Activated CD8-positive, alpha-beta memory T cell treated with anti-CD3 and anti-CD28 coated beads, Interleukin-2, amount 50 U/mL, for 4 hours (primary cell): ENCODE measurements at regions not wholly inside any gene's neighbourhood (a gene's known extent, or its start where the extent isn't known, plus 50 kb on each side); places are given as distances from the start of the nearest gene placed in this dataset.
"Not testable (repeated sequence)": the region's sequence is repeated elsewhere in the genome, so short reads cannot be mapped to it uniquely, and the experiment has no call there.

ENCODE experiments used
- DNase-seq: peaks from one replicate; pipeline ENCODE4 v3.0.0-alpha.2; 2020

DNA sequence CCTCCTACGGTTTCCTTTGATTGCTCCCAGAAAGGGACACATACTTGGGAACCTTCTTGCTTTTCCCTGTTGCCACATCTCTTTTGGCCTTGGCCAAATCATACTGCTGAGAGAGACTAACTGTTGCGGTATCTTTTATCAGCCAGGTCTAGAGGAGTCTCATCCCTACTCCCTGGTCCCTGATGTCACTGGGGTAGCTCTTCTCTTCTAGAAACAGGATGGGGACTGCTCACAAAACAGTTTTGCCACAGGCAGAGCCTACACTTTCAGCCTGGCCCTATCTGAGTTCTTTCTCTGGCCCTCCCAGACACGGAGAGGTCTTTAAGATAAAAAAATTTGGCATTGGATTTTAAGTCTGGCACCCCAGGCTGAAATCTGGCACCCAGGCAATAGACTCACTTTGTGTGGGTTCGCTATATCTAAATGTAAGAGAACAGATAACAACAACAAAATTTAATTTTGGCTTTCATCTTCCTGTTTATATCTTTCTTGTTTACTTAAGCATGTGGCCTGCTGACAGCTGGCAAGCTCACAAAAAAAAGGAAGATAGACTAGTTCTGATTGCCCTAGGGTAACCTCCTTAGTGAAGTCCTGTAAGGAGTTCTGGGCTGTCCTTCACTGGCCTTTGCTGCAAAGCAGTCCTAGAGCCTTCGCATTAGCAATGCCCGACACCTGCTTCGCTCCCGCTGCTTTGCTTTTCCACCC lies 228.3 kb upstream of the NPVF start:
- no peak for DNase-seq

DNA sequence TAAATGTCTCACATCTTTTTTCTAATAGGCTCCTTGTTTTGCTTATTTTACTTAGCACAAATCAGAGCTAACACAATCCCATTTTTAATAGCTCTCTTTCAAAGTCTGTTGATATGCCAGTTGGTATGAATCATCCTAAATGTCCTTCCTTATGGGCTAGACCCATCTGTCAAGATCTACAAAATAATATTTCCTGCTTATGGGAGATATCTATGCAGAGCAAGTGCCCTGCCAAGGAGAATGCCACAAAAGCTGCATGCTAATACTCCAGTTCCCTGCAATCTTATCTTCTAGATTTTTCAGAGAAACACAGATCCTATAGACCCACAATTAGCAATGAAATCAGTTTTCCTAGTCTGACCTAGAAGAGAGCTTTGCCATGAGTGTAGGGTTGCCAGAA lies 230.8 kb upstream of the NPVF start:
- DNase-seq, result no peak

DNA sequence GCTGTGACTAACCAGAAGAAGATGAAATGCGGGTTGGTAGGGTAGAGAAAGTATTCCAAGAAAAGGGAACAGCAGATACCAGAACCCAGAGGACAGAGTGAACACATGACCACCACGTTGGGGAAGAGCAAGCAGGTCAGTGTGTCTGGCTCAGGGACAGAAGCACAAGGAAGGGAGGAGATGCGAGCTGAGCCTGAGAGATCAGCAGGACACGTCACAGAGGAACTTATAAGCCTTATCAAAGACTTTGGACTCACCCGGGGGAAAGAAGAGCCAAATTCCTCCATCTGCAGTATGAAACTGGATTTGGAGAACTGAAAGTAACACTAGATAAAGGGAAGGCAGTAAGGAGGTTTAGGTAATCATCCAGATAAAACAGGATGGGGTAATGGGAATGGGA lies 232.1 kb upstream of the NPVF start:
- no peak for DNase-seq

DNA sequence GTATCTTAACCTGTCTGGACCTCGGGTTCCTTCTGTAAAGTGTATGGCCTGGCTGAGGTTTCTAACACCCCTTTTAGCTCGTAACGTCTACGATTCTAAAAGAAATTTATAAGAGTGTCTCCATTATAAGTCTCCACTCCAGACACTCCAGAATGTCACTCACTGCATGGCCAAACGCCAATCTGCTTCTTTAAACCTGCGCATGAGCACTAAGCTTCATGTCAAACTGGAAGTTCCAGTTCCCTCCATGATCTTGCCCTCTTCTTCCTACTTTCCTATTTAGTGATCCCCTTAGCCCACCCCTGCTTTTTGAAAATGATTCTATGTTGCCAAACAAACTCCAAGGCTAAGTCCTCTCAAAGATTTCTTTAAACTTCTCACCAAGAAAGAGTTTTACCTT lies 241.4 kb upstream of the NPVF start:
- no peak for DNase-seq

DNA sequence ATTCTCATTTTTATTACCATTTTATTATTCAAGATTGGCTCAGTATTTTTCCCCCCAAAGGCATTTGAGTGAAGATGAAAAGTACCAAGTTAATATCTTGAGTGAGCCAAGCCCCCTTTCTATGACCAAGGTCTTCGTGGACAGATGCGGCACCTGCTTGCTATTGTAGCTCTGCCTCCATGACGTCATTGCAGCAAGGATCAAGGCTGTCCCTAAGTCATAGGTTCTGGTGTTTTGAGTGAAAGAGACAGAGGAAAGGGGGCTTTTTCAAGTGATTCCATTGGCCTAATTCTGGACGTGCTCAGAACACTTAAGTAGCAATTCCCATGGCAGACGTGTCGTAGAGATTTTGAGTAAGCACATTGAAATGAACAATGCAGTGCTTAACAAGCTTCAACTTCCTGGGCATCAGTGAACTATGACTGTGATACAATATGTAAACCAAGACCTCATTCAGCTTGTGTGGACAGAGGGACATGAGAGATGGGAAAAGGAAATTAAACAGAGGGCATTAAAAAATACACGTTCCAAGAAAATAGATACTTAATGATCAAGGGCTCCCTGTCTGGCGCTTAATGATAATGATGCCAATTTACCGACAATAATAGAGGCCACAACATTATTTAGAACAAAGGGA lies 248.7 kb upstream of the NPVF start:
- DNase-seq, result no peak

DNA sequence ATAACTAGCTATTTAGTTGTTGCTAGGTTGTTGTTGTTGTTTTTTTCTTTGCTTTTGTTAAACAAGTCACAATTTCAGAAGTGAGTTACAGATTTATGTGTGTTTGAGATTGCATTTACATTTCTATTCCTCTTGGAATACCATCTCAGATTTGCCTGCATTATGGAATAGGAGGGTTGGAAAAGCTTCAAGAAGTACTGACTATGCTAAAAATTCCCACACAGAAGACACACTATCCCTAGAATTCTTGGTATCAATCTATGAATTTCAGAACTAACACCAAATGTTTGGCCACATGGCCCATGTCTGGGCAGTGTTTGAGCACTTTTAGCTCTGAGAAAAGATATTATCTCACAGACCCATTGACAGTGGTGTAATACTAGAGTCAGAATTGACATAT lies 249.9 kb upstream of the NPVF start:
- DNase-seq, result not testable (repeated sequence)

DNA sequence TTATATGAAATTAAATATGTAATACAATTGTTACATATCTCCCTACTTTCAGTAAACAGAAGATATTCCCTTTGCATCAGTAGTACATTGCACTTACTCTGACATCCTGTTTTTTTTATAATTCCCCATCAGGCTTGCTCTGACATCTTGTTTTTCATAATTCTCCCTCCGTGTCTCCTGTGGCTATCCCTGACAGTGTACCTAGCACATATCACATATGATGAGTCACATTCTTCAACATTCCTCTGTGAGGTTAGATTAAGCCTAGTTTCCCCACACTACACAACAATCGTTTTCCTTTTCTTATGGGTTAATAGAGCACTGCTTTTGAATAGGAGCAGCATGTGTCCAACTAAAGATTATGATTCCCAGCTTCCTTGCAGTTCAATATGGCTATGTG lies 250.6 kb upstream of the NPVF start:
- DNase-seq, result no peak

DNA sequence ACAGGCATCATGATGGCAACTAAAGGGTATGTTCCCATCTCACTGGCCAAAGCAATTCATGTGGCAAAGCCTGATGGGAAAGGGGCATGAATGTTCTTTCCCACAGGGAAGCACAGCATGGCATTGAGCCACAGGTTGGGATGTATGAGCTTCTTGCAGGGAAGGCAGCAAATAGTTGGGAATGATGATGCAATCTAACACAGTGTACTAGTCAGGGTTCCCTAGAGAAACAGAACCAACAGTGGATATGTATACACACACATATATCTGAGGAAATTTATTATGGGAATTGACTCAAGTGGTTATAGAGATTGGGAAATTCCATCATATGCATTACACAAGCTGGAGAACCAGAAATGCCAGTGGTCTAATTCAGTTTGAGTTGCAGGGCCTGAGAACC lies 253.6 kb upstream of the NPVF start:
- DNase-seq, result no peak

DNA sequence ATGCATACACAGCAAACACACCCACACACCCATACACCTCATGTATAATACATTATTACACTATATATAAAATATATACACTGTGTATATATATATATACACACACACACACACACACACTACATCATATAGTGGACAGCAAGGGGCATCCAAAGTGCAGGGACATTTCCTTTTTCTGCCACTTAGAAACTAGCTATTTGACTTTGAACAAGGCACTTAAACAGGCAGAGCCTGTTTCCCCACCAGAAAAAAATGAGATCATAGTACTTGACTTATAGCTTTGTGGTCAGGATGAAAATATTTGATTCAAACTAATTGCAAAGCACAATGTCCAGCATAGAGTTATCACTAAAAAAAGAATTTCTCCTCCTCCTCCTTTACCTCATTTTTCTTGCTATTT lies 254.3 kb upstream of the NPVF start:
- DNase-seq, result no peak

DNA sequence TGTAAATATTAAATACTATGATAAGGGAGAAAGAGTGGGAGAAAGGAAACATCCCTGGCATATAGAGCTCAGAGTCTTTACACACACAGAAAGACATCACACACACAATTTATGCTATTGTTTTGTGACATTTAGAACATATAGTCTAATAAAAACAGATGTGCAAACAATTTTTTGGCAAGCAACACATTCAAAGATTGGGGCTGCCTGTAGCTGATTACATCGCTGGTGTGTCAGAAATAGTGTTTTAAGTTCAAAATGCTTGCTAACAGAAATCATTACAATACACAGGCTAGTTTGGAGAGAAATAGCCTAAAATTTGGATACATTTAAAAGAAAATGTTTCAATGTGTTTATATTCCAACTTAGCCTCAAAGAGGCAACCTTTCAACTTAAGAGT lies 256.7 kb upstream of the NPVF start:
- no peak for DNase-seq

DNA sequence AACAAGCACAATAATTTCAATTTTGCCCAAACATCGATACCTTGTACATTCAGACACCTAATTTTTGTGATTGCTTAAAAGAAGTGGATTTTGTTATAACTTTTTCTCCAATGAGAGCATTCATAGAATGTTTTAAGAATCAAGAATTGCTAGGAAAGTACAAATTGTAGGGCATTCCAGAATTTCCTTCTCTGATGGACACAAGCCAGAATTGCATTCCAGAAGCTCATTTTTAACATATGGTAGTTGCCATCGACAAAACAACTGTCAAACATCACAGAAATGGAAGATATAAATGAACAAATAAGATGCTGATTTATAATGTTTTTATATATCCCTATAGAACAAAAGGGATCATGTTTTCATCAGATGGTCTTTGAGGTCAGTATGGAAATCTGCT lies 258.4 kb upstream of the NPVF start:
- DNase-seq, result no peak

DNA sequence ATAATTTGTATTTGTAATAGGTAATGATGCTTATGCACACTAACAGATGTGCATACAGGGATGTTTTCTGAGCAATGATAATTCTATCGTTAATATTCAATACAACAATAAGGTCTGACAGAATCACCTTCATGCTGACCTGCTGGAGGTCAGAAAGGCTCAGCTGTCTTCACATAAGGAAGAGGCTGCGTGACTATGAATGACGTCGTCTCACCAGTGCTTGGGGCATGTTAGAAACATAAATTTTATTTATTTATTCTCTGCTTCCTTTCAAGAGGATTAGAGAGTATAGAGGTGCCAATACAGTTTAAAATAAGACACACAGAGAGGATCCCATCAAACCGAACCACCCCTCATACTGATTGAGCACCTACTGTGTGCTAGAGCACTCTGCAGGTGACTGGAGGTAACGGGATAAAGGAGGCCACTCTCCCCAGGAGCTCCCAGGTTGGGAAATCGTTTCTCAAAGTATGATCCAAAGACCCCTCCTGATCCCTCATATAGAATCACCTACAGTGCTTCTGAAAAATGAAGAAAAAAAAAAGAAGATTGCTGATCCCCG lies 265.6 kb upstream of the NPVF start:
- DNase-seq, result no peak

DNA sequence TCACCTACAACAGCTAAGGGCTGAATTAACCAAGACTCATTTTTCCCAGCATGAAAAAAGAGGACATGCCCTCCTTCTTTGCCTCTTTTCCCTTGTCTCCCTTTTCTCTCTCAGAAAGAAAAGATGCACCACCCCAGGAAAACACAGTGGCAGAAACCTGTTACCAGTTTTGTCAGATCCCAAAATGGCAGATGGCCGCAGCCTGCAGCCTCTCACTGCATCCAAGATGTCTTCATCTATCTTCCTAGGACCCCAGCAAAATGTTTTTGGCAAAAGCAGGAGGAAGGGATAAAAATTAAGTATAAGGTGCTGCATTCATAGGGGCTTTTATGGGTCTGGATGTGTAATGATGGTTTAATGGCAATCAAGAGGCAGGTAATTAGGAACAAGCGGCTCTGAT lies 266.6 kb upstream of the NPVF start:
- DNase-seq, result no peak

DNA sequence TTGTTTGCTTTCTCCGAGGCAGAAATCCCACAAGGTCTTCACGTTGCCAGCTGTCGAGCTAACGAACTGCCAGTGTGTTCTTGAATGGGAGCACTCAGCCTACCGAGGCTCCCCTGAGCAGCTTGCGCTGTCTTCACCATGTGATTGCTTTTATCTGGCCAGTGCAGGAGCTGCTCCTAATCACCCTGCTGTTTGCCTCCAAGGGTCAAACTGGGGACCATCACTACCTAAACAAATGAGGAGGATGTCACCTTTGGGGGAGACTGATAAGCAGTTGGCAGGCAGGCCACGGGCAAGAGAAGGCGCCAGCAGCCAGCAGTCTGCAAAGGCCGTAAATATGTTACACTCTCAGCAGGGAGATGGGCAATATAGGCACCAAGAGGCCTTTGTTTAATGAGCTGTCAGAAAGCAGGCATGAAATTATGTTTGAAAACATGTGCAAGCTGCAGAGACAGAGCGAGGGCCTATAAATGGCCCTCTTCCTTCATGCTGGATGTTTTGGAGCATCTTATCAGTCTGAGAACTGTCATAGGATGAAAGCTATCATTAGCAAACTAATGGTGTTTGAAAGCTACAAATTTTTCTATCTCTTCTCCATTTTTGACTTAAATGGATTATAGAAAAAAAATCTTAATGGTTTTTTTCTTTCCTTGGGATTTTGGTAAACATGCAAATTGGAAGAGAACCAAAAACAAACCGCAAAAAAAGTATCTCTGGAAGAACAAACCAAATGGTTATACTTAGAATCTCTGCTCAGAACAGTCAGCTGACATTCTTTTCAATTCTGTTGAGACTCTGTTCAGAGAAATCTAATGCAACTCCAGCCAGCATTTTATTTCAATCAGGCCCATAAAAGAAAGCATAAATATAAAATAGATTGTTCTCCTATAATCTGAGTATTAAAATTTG lies 267.3 kb upstream of the NPVF start:
- DNase-seq, result no peak

DNA sequence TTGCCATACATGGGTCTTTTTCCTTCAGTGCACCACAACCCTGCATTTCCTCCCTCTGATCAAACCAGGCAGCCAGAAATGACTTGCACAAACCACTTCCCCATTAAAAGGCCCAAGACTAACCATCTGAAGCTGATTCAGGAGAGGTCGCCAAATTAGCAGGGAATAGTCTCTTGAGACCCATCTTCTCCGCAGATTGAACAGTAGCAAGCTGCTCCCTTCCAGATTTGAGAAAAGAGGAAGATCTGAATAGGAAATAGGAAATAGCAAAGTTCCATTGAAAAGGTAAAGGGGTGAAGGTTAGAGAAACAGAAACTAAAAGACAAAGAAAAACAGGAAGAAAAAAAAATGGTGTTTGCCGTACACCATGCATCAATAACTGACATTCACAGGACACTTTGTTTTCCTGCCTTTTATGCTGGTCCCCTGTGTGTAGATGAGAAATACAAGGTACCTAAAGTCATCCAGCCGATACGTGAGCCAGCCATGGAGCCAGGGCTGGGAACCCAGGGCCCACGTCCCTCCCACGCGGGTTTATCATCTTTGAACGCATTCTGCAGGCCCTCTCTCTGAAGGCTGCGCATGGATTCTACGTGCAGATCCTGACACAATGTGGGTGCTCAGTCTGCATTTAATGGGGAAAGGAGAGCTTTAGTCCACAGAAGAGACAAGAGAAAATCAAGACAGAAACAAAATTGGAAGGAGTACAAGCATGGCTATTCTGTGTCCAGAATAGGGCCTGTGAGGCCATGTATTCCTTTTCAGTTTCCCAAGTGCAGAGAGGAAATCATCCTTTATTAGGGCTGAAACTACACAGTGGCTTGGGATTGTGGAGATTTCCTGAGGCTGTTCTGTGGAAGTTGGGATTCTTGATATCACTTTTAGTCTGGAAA lies 268.4 kb upstream of the NPVF start:
- DNase-seq, result no peak

DNA sequence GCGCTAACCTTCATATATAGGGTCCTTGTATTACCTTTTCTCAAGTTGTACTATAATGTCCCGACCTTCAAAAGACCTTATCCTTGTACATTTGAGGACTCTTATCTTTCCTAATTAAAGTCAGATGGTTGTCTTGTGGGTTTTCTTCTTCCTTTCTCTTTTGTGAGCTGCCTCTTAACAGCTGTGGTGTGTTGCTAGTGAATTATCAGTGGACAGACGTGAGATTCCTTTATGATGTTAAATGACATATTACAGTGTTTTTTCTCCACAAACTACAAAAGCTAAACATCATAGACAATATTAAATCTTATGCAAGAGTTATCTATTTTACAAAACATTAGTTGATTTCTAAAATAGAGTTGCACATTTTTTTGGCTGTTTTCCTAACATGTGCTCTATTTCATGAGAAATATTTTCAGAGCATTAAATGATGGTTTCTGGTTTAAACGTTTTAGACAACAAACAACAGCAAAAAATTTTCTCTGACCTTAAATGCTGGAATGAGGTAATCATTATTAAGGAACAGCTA lies 272.2 kb upstream of the NPVF start:
- DNase-seq, result no peak

DNA sequence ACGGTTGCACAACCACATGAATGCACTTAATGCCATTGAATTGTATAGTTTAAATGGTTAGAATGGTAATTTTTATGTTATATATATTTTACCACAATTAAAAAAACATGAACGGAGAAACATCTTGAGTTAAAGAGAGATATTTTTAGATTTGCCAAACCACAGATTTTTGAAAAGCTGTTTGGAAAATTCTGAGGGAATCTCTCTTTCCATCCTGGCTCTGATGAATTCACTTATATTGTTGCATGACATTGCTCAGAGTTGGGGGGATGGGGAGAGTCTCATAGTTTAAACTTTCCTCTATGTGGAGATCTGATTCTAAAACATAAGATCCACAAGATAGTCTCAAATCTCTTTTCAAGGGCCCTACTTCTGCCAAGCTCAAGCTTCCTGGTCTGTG lies 275.0 kb upstream of the NPVF start:
- no peak for DNase-seq

DNA sequence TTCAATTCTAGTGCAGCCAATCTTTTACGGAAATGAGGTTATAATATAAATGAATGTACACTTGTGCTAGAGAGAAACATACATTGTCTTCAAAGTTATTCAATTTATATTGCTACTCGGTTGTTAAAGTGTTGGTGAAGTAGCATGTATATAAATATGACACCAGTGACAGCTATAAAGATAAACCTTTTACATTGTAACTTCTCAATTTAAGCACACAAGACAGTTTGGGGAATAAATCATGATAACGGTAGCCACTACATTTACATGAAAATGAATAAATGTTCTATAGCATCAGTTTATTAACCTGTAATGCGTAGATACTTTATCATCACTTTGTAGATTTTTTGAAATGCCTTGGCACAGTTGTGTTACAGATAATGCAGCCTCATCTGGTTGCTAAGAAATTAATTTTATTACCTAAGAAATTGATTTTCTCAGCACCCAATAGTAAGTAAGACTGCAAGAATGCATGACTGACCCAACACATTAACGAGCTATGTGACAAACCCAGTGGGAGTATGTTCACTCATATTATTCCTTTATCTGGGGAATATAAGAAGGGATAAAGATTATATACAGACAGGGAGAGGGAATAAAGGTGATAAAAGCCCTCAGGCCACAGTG lies 283.9 kb upstream of the NPVF start:
- no peak for DNase-seq

DNA sequence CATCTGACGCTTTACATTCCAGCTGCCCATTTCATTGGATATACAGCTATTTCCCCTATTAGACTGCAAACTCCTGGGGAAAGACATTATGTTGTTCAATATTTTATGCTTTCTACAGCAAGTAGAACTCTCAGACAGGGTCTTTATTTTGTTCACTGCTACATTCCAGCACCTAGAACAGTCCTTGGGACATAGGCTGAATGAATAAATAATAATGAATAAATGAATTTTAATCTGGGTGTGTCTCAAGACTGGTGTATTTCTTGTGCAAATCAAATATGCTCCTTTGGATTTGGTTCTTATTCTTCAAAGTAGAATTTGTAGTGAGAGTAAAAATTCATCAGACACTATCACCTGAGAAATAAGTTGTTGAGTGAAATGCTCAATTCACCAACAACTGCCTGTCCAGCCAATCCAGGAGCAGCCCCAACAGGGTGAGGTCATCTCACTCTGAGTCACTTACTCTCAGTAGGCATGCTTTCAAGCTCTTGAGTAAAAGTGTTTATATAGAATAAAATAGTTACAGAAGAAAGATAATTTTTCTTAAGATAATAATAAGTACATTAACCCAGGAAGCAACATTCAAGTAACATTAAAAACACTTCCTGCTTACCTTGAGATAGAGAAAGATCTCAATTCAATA lies 287.5 kb upstream of the NPVF start:
- DNase-seq, result no peak

DNA sequence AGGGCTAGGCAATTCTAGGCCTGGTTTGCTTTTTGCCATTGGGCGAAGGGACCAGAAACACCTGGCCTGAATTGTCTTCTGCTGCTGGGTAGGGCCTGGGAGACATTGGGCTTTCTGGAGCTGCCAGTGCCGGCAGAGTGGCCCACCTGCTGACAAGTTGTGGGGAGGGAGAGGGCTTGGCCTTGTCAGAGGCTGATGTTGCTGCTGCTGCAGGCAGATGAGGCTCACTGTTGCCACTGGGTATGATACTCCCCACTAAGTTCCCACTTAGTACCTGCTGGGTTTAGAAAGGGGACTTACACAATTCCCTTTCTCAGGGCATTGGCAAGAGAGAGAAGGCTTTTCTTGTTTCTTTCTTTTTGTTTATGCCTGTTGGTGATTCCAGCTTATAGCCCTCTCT lies 289.6 kb upstream of the NPVF start:
- DNase-seq, result no peak

DNA sequence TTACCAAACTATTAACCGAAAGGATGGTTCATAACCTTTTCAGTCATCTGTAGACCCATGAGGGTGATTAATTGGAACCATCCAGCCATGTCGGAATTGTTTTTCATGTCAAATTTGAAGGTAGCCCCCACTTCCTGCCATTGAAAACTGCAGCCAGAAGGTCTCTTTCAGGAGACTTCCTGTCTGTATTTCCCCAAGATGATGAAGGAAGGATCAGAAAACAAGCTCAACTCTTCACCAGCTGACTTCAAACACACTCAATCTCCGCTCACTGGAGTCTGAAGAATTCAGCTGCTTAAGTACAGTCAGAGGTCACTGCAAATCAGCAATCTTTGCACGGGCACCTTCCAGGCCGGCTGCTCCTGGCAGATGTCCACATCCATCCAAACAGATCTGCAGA lies 291.7 kb upstream of the NPVF start:
- DNase-seq, result no peak
